K562 (cell line): ENCODE measurements at regions not wholly inside any gene's neighbourhood (a gene's known extent, or its start where the extent isn't known, plus 50 kb on each side); places are given as distances from the start of the nearest gene placed in this dataset.

Experiments used
- RCOR1 ChIP-seq, 2 experiments: IDR thresholded peaks; 2 replicates each; pipeline ENCODE4 v1.6.1; 2012; ENCODE audit warnings: low read depth in 2 of 2, low read length in 2 of 2, borderline replicate concordance in 1 of 2, improper control_type of control experiment in 1 of 2
- ZNF140 ChIP-seq: fragments of 250-450 bp; sonication (Bioruptor Pico); IDR thresholded peaks from 2 replicates; pipeline ENCODE4 v1.8.0; 2021; ENCODE audit warnings: moderate library complexity, mild to moderate bottlenecking, inconsistent platforms
- ZNF766 ChIP-seq: fragments of 200-800 bp; sonication (Bioruptor generic); conservative IDR thresholded peaks from 2 replicates; pipeline ENCODE4 v1.6.1; 2016; ENCODE audit warnings: missing genetic modification characterization, missing compliant biosample characterization
- TF ChIP-seq, protein P1 (sequence below), 3 experiments: IDR thresholded peaks in 2 of 3; conservative IDR thresholded peaks in 1 of 3; 2 replicates each; pipeline ENCODE4 v1.5.1; 2011 to 2012; ENCODE audit warnings: low read length in 3 of 3, mild to moderate bottlenecking in 3 of 3, control low read depth in 2 of 3, improper control_type of control experiment in 1 of 3, inconsistent platforms in 1 of 3, low read depth in 1 of 3, mixed read lengths in 1 of 3, moderate library complexity in 1 of 3; ENCODE audit not compliant: insufficient read depth in 2 of 3
- TF ChIP-seq, protein P2 (sequence below): fragments of 200-800 bp; sonication (Bioruptor generic); IDR thresholded peaks from 2 replicates; pipeline ENCODE4 v1.6.1; 2016; ENCODE audit warnings: missing genetic modification characterization, missing compliant biosample characterization

DNA sequence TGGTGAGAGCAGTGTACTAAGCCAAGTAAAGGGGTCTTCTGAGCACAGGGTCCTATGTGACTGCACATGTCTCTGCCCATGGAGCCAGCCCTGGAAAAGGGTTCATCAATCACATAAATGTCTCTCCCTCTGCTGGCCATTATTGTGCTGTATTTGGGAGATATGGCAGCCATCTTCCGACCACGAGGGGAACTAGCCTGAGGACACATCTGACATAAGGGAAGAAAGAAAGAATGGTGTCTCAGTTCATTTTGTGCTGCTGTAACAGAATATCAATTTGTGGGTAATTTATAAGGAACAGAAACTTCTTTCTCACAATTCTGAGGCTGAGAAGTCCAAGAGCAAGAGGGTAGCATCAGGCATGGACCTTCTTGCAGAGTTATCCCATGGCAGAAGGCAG lies 55.1 kb upstream of the GJA5 start:
- TF ChIP-seq, protein P1, sequence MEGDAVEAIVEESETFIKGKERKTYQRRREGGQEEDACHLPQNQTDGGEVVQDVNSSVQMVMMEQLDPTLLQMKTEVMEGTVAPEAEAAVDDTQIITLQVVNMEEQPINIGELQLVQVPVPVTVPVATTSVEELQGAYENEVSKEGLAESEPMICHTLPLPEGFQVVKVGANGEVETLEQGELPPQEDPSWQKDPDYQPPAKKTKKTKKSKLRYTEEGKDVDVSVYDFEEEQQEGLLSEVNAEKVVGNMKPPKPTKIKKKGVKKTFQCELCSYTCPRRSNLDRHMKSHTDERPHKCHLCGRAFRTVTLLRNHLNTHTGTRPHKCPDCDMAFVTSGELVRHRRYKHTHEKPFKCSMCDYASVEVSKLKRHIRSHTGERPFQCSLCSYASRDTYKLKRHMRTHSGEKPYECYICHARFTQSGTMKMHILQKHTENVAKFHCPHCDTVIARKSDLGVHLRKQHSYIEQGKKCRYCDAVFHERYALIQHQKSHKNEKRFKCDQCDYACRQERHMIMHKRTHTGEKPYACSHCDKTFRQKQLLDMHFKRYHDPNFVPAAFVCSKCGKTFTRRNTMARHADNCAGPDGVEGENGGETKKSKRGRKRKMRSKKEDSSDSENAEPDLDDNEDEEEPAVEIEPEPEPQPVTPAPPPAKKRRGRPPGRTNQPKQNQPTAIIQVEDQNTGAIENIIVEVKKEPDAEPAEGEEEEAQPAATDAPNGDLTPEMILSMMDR (IDR thresholded peaks at IDR 0.05 in 2 of 3, conservative IDR thresholded peaks at IDR 0.05 in 1 of 3; ENCODE audit: insufficient read depth in 2 of 3, low read depth in 1 of 3, low read length in 3 of 3) = peak; percentile 25 to 56 (median 36); a peak in 4 of 6 replicates
- TF ChIP-seq ZNF766 (no peak), ZNF140 (CRISPR knock-in tag) (no peak), RCOR1 (IDR thresholded peaks at IDR 0.05; ENCODE audit: borderline replicate concordance in 1 of 2, low read depth in 2 of 2, low read length in 2 of 2) (no peak)
- TF ChIP-seq, protein P2, sequence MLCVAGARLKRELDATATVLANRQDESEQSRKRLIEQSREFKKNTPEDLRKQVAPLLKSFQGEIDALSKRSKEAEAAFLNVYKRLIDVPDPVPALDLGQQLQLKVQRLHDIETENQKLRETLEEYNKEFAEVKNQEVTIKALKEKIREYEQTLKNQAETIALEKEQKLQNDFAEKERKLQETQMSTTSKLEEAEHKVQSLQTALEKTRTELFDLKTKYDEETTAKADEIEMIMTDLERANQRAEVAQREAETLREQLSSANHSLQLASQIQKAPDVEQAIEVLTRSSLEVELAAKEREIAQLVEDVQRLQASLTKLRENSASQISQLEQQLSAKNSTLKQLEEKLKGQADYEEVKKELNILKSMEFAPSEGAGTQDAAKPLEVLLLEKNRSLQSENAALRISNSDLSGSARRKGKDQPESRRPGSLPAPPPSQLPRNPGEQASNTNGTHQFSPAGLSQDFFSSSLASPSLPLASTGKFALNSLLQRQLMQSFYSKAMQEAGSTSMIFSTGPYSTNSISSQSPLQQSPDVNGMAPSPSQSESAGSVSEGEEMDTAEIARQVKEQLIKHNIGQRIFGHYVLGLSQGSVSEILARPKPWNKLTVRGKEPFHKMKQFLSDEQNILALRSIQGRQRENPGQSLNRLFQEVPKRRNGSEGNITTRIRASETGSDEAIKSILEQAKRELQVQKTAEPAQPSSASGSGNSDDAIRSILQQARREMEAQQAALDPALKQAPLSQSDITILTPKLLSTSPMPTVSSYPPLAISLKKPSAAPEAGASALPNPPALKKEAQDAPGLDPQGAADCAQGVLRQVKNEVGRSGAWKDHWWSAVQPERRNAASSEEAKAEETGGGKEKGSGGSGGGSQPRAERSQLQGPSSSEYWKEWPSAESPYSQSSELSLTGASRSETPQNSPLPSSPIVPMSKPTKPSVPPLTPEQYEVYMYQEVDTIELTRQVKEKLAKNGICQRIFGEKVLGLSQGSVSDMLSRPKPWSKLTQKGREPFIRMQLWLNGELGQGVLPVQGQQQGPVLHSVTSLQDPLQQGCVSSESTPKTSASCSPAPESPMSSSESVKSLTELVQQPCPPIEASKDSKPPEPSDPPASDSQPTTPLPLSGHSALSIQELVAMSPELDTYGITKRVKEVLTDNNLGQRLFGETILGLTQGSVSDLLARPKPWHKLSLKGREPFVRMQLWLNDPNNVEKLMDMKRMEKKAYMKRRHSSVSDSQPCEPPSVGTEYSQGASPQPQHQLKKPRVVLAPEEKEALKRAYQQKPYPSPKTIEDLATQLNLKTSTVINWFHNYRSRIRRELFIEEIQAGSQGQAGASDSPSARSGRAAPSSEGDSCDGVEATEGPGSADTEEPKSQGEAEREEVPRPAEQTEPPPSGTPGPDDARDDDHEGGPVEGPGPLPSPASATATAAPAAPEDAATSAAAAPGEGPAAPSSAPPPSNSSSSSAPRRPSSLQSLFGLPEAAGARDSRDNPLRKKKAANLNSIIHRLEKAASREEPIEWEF = no peak
